ENCODE measurements at regions not wholly inside any gene's neighbourhood (a gene's known extent, or its start where the extent isn't known, plus 50 kb on each side); places are given as distances from the start of the nearest gene placed in this dataset.
"Not testable (repeated sequence)": the region's sequence is repeated elsewhere in the genome, so short reads cannot be mapped to it uniquely, and the experiment has no call there.

DNA sequence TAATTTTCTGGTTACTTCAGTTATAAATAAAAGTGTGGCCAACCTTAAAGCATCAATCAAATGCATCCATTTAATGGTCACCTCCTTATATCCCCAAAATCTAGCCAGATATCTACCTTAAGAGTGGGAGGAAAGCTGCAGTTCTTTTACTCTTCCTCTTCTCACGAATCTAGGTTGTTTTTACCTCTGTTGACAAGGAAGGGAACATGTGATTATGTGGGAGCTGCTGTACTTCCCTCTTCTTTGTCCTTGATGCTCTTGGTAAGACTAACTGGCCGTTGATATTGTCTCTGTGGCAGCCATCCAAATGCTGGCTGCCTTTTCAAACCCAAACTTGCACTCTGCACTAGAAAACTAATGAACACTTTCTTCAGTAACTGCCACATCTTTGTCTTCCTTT is 275.3 kb upstream of the CADM2 start:
- no peaks in the 10 kb centered on the region for H3K27me3 ChIP-seq (ENCODE audit: insufficient read depth, poor library complexity, severe bottlenecking)
- no peak overlapping the region for H3K4me3 ChIP-seq (ENCODE audit: severe bottlenecking)
- H3K4me1 ChIP-seq (ENCODE audit: insufficient read depth, poor library complexity, severe bottlenecking), result no peaks in the 10 kb centered on the region
- TF ChIP-seq, protein P1, sequence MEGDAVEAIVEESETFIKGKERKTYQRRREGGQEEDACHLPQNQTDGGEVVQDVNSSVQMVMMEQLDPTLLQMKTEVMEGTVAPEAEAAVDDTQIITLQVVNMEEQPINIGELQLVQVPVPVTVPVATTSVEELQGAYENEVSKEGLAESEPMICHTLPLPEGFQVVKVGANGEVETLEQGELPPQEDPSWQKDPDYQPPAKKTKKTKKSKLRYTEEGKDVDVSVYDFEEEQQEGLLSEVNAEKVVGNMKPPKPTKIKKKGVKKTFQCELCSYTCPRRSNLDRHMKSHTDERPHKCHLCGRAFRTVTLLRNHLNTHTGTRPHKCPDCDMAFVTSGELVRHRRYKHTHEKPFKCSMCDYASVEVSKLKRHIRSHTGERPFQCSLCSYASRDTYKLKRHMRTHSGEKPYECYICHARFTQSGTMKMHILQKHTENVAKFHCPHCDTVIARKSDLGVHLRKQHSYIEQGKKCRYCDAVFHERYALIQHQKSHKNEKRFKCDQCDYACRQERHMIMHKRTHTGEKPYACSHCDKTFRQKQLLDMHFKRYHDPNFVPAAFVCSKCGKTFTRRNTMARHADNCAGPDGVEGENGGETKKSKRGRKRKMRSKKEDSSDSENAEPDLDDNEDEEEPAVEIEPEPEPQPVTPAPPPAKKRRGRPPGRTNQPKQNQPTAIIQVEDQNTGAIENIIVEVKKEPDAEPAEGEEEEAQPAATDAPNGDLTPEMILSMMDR (IDR thresholded peaks at IDR 0.05; ENCODE audit: poor library complexity, severe bottlenecking), result no peak
- no peaks in the 10 kb centered on the region for H3K9me3 ChIP-seq (ENCODE audit: severe bottlenecking)
- no peak for DNase-seq (ENCODE audit: low spot score)
- no peak for ATAC-seq (ENCODE audit: low read depth)
- H3K27ac ChIP-seq (ENCODE audit: poor library complexity, severe bottlenecking), result no peak overlapping the region
- no peaks in the 10 kb centered on the region for H3K36me3 ChIP-seq (ENCODE audit: low read depth)

- Histone ChIP-seq H3K9me3 (ENCODE audit: severe bottlenecking) (no peaks in the 10 kb centered on the region), H3K27ac (ENCODE audit: poor library complexity, severe bottlenecking) (no peak overlapping the region), H3K4me1 (ENCODE audit: insufficient read depth, poor library complexity, severe bottlenecking) (no peaks in the 10 kb centered on the region), H3K36me3 (ENCODE audit: low read depth) (no peaks in the 10 kb centered on the region), H3K4me3 (ENCODE audit: severe bottlenecking) (no peak overlapping the region), H3K27me3 (ENCODE audit: insufficient read depth, poor library complexity, severe bottlenecking) (no peaks in the 10 kb centered on the region)
- TF ChIP-seq, protein P1 (IDR thresholded peaks at IDR 0.05; ENCODE audit: poor library complexity, severe bottlenecking), result no peak
- DNase-seq (ENCODE audit: low spot score), result no peak
- no peak for ATAC-seq (ENCODE audit: low read depth)
Observed at GRCh38 chr3:84685467-84685866, 273.3 kb upstream of the CADM2 start.

GRCh38 chr3:84692261-84692660 is 266.5 kb upstream of the CADM2 start:
- no peak for DNase-seq (ENCODE audit: low spot score)
- TF ChIP-seq, protein P1 (IDR thresholded peaks at IDR 0.05; ENCODE audit: poor library complexity, severe bottlenecking), result no peak

GRCh38 chr3:84710288-84710687 is 248.5 kb upstream of the CADM2 start:
- H3K4me3 ChIP-seq (ENCODE audit: severe bottlenecking); H3K27me3 ChIP-seq (ENCODE audit: insufficient read depth, poor library complexity, severe bottlenecking); DNase-seq (ENCODE audit: low spot score); H3K9me3 ChIP-seq (ENCODE audit: severe bottlenecking); H3K27ac ChIP-seq (ENCODE audit: poor library complexity, severe bottlenecking); ATAC-seq (ENCODE audit: low read depth); H3K4me1 ChIP-seq (ENCODE audit: insufficient read depth, poor library complexity, severe bottlenecking); H3K36me3 ChIP-seq (ENCODE audit: low read depth): not testable (repeated sequence)

More at GRCh38 chr3:84692261-84692660, 266.5 kb upstream of the CADM2 start:
- Histone ChIP-seq H3K4me1 (ENCODE audit: insufficient read depth, poor library complexity, severe bottlenecking) (no peaks in the 10 kb centered on the region), H3K36me3 (ENCODE audit: low read depth) (no peaks in the 10 kb centered on the region), H3K9me3 (ENCODE audit: severe bottlenecking) (no peaks in the 10 kb centered on the region), H3K4me3 (ENCODE audit: severe bottlenecking) (no peak overlapping the region), H3K27ac (ENCODE audit: poor library complexity, severe bottlenecking) (no peak overlapping the region), H3K27me3 (ENCODE audit: insufficient read depth, poor library complexity, severe bottlenecking) (no peaks in the 10 kb centered on the region)
- no peak for ATAC-seq (ENCODE audit: low read depth)

DNA sequence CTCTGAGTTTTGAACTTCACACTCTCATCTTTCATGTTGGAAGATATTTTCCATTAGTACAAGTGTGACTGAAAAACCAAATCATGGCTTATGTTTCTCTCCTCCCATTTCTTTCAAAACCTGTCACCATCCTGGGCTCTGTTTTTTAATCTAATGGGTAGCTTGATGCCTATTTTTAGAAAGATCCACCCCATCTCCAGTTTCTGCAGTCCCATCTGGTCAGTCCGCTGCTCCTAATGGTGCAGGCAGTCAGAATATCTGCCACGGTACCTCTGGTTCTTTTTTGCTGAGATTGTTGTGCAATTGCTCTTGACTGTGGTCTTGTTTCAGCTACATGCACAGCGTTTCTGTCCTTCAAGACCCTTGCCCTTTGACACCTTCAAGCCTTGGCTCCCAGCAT is 240.9 kb upstream of the CADM2 start:
- TF ChIP-seq, protein P1 (IDR thresholded peaks at IDR 0.05; ENCODE audit: poor library complexity, severe bottlenecking), result no peak
- no peak overlapping the region for H3K4me3 ChIP-seq (ENCODE audit: severe bottlenecking)
- DNase-seq (ENCODE audit: low spot score) (no peak), ATAC-seq (ENCODE audit: low read depth) (no peak)
- no peaks in the 10 kb centered on the region for H3K27me3 ChIP-seq (ENCODE audit: insufficient read depth, poor library complexity, severe bottlenecking)
- H3K4me1 ChIP-seq (ENCODE audit: insufficient read depth, poor library complexity, severe bottlenecking), result no peaks in the 10 kb centered on the region
- no peaks in the 10 kb centered on the region for H3K9me3 ChIP-seq (ENCODE audit: severe bottlenecking)
- H3K27ac ChIP-seq (ENCODE audit: poor library complexity, severe bottlenecking), result no peak overlapping the region
- H3K36me3 ChIP-seq (ENCODE audit: low read depth), result no peaks in the 10 kb centered on the region

Data from RWPE2 (cell line).